Trophoblast cell (in vitro differentiated cells and primary cell): ENCODE measurements at regions not wholly inside any gene's neighbourhood (a gene's known extent, or its start where the extent isn't known, plus 50 kb on each side); places are given as distances from the start of the nearest gene placed in this dataset.

Experiments used
- DNase-seq, 2 donors: peaks; one replicate each; pipeline ENCODE4 v3.0.0-alpha.2; 2016
- H2AFZ ChIP-seq: 2 replicates; pipeline ENCODE4 v1.6.1; 2013; ENCODE audit warnings: low read length, moderate library complexity, mild to moderate bottlenecking; ENCODE audit not compliant: insufficient read depth, poor library complexity
- H2AK5ac ChIP-seq: 2 replicates; pipeline ENCODE4 v1.6.1; 2013; ENCODE audit warnings: mild to moderate bottlenecking, low read length
- H2BK120ac ChIP-seq: 2 replicates; pipeline ENCODE4 v1.6.1; 2013; ENCODE audit warnings: low read length, mild to moderate bottlenecking, moderate library complexity; ENCODE audit not compliant: insufficient read depth, poor library complexity
- H2BK12ac ChIP-seq: 2 replicates; pipeline ENCODE4 v1.6.1; 2013; ENCODE audit warnings: mild to moderate bottlenecking, low read length, moderate library complexity
- H2BK5ac ChIP-seq: 2 replicates; pipeline ENCODE4 v1.6.1; 2013; ENCODE audit warnings: low read length, low read depth, moderate library complexity, mild to moderate bottlenecking; ENCODE audit not compliant: poor library complexity
- H3K14ac ChIP-seq: 2 replicates; pipeline ENCODE4 v1.6.1; 2013; ENCODE audit warnings: mild to moderate bottlenecking, low read length
- H3K18ac ChIP-seq: 2 replicates; pipeline ENCODE4 v1.6.1; 2013; ENCODE audit warnings: mild to moderate bottlenecking, low read length
- H3K23ac ChIP-seq: 2 replicates; pipeline ENCODE4 v1.6.1; 2013; ENCODE audit warnings: low read length
- H3K27ac ChIP-seq: 2 replicates; pipeline ENCODE4 v1.5.1; 2013; ENCODE audit warnings: low read depth, mild to moderate bottlenecking, inconsistent platforms, low read length, moderate library complexity
- H3K27me3 ChIP-seq: 2 replicates; pipeline ENCODE4 v1.6.1; 2013; ENCODE audit warnings: inconsistent platforms, mild to moderate bottlenecking, low read length, moderate library complexity; ENCODE audit not compliant: insufficient read depth
- H3K36me3 ChIP-seq, 2 experiments: 1 replicate in 1 of 2; 2 replicates in 1 of 2; pipeline ENCODE4 v1.6.1; 2013; ENCODE audit warnings: low read length in 2 of 2, mild to moderate bottlenecking in 2 of 2, moderate library complexity in 1 of 2; ENCODE audit not compliant: insufficient read depth in 2 of 2, control insufficient read depth in 1 of 2
- H3K4ac ChIP-seq: 2 replicates; pipeline ENCODE4 v1.6.1; 2013; ENCODE audit warnings: low read depth, mild to moderate bottlenecking, low read length, moderate library complexity
- H3K4me1 ChIP-seq, 2 experiments: 1 replicate in 1 of 2; 2 replicates in 1 of 2; pipeline ENCODE4 v1.6.1; 2013; ENCODE audit warnings: low read length in 2 of 2, mild to moderate bottlenecking in 2 of 2, moderate library complexity in 1 of 2; ENCODE audit not compliant: insufficient read depth in 2 of 2, control insufficient read depth in 1 of 2
- H3K4me2 ChIP-seq: 2 replicates; pipeline ENCODE4 v1.6.1; 2013; ENCODE audit warnings: inconsistent platforms, mild to moderate bottlenecking, low read length, moderate library complexity
- H3K4me3 ChIP-seq: 2 replicates; pipeline ENCODE4 v1.5.1; 2013; ENCODE audit warnings: mild to moderate bottlenecking, low read depth, low read length, inconsistent platforms
- H3K79me1 ChIP-seq: one replicate; pipeline ENCODE4 v1.6.1; 2013; ENCODE audit warnings: low read length
- H3K79me2 ChIP-seq: 2 replicates; pipeline ENCODE4 v1.6.1; 2013; ENCODE audit warnings: low read length, mild to moderate bottlenecking; ENCODE audit not compliant: control insufficient read depth, insufficient read depth, poor library complexity
- H3K9ac ChIP-seq: 2 replicates; pipeline ENCODE4 v1.6.1; 2013; ENCODE audit warnings: mild to moderate bottlenecking, low read length
- H3K9me3 ChIP-seq: 2 replicates; pipeline ENCODE4 v1.6.1; 2013; ENCODE audit warnings: low read depth, mild to moderate bottlenecking, control low read depth, inconsistent platforms, low read length; ENCODE audit not compliant: insufficient read depth
- H4K12ac ChIP-seq: 2 replicates; pipeline ENCODE4 v1.6.1; 2013; ENCODE audit warnings: low read depth, mild to moderate bottlenecking, low read length, moderate library complexity
- H4K8ac ChIP-seq: 2 replicates; pipeline ENCODE4 v1.6.1; 2013; ENCODE audit warnings: low read depth, mild to moderate bottlenecking, low read length, moderate library complexity
- H4K91ac ChIP-seq: one replicate; pipeline ENCODE4 v1.6.1; 2013; ENCODE audit warnings: low read depth, mild to moderate bottlenecking, low read length, moderate library complexity
- WGBS: extraction: QIAGEN DNeasy Blood & Tissue Kit; methylation state at CpG from one replicate; pipeline ENCODE4 v1.1.7; 2013; ENCODE audit warnings: missing lambda C conversion rate; ENCODE audit not compliant: insufficient read length, insufficient coverage; ENCODE audit errors: extremely low coverage; 5-methylcytosine and 5-hydroxymethylcytosine counted together

DNA sequence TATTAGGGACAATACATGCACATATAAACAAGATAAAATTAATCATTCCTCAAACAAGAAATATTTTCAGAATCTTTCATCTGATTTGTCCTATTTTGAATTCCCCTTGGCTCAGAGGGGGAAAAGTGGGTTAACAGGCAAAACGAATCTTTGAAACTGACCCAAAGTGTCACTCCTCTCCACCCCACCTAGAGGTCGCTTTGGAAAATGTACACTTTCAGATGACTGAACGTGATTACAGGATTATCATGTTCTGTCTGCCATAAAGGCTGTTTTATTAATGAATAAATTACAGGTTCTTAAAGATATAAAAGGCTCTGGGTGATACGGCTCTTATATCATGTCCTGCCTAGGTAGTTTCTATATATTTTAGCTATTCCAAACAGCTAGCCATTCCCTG, 1735.0 kb downstream of the LRRC4C start:
- H2BK120ac ChIP-seq = no peak overlapping the region
- no peak overlapping the region for H4K8ac ChIP-seq
- no peak overlapping the region for H3K14ac ChIP-seq
- no peak overlapping the region for H4K12ac ChIP-seq
- H3K36me3 ChIP-seq = no peaks in the 10 kb centered on the region
- no peaks in the 10 kb centered on the region for H3K79me2 ChIP-seq
- H3K23ac ChIP-seq = no peak overlapping the region
- H2AK5ac ChIP-seq = no peak overlapping the region
- no peak overlapping the region for H3K27ac ChIP-seq
- no peak overlapping the region for H3K4ac ChIP-seq
- no peak overlapping the region for H2BK5ac ChIP-seq
- H3K4me1 ChIP-seq = peaks cover 2 to 3% of the 10 kb centered on the region in 2 experiments
- H3K9ac ChIP-seq = no peak overlapping the region
- no peaks in the 10 kb centered on the region for H3K79me1 ChIP-seq
- no CpG with 5 or more reads among the region's 4 CpGs for WGBS
- no peak overlapping the region for H2BK12ac ChIP-seq
- H3K27me3 ChIP-seq = no peaks in the 10 kb centered on the region
- no peak overlapping the region for H3K18ac ChIP-seq
- H4K91ac ChIP-seq = no peak overlapping the region
- H3K4me3 ChIP-seq = no peak overlapping the region
- no peak for DNase-seq
- no peaks in the 10 kb centered on the region for H3K9me3 ChIP-seq
- no peak overlapping the region for H3K4me2 ChIP-seq
- H2AFZ ChIP-seq = no peak overlapping the region

DNA sequence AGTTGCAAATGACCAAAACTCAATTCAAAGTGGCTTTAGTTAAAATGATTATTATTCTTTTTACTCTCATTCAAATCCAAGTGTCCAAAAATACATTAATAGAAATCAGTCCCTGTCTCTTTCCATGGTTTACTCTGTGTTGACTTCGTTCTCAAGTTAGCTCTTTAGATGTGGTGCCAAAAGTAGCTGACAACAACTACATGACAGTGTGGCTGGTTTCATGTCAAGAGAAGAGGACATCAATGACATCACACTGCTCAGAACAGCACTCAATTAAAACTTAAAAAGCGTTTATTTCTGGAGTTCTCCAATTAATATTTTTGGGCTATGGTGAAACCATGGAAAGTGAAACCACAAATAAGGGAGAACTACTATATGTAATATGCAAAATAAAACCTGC, 1746.9 kb downstream of the LRRC4C start:
- Histone ChIP-seq H3K4me2 (no peak overlapping the region), H3K79me2 (no peaks in the 10 kb centered on the region), H2AFZ (no peak overlapping the region), H3K36me3 (no peaks in the 10 kb centered on the region), H3K4ac (no peak overlapping the region), H3K23ac (no peak overlapping the region), H2AK5ac (no peak overlapping the region), H3K4me3 (no peak overlapping the region), H3K18ac (no peak overlapping the region), H3K27me3 (no peaks in the 10 kb centered on the region), H3K27ac (no peak overlapping the region), H3K14ac (no peak overlapping the region), H3K9me3 (no peaks in the 10 kb centered on the region), H3K4me1 (no peaks in the 10 kb centered on the region), H3K9ac (no peak overlapping the region), H2BK12ac (no peak overlapping the region), H2BK120ac (no peak overlapping the region), H3K79me1 (no peaks in the 10 kb centered on the region), H4K8ac (no peak overlapping the region), H2BK5ac (no peak overlapping the region), H4K91ac (no peak overlapping the region), H4K12ac (no peak overlapping the region)
- no CpG with 5 or more reads among the region's 2 CpGs for WGBS
- DNase-seq = no peak

DNA sequence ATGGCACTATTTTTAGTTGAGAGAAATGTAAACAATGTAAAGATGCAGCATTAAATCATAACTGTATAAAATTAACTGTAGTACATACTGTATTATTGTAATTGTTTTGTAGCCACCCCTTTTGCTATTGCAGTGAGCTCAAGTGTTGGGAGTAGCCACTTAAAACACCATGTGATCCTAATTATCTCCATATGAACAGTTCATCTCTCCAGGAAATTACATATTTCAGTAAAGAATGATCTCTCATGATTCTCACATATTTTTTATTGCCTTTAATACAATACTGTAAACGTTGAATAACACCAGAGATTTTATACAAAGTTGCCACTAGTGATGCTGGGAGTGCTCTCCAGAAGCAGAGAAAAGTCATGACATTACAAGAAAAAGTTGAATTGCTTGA, 1768.6 kb downstream of the LRRC4C start:
- H3K27ac ChIP-seq = no peak overlapping the region
- no peak overlapping the region for H3K18ac ChIP-seq
- no peak overlapping the region for H4K8ac ChIP-seq
- DNase-seq = no peak
- H4K91ac ChIP-seq = no peak overlapping the region
- no peak overlapping the region for H3K23ac ChIP-seq
- H2AFZ ChIP-seq = no peak overlapping the region
- no peaks in the 10 kb centered on the region for H3K27me3 ChIP-seq
- no peak overlapping the region for H3K9ac ChIP-seq
- H2AK5ac ChIP-seq = no peak overlapping the region
- H3K4me3 ChIP-seq = no peak overlapping the region
- no peak overlapping the region for H2BK120ac ChIP-seq
- H3K4ac ChIP-seq = no peak overlapping the region
- no peak overlapping the region for H4K12ac ChIP-seq
- no peaks in the 10 kb centered on the region for H3K79me2 ChIP-seq
- no peaks in the 10 kb centered on the region for H3K79me1 ChIP-seq
- no peak overlapping the region for H2BK5ac ChIP-seq
- no peak overlapping the region for H3K14ac ChIP-seq
- no CpG with 5 or more reads among the region's 1 CpG for WGBS
- no peak overlapping the region for H3K4me2 ChIP-seq
- H3K4me1 ChIP-seq = no peaks in the 10 kb centered on the region
- H3K36me3 ChIP-seq = no peaks in the 10 kb centered on the region
- H3K9me3 ChIP-seq = no peaks in the 10 kb centered on the region
- no peak overlapping the region for H2BK12ac ChIP-seq

DNA sequence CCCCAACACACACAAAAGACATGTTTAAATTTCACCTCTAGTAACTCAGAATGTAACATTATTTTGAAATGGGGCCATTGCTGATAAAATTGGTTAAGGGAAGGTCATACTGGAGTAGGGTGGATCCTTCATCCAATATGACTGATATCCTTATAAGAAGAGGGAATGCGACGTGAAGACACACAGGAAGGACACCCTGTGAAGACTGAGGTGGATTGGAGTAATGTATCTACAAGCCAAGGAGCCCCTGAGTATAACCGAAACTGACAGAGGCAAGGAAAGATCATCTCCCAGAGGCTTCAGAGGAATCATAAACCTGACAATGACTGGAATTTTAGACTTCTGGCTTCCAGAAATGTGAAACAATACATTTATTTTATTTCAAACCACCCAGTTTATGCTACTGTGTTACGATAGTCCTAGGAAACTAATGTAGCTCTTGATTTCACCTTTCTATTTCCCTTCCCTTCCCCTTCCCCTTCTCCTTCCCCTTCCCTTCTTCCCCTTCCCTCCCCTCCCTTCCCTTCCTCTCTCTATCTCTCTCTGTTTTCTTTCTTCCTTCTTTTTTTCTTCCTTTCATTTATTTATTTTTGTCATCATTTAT, 1775.4 kb downstream of the LRRC4C start:
- Histone ChIP-seq H3K18ac (no peak overlapping the region), H3K23ac (no peak overlapping the region), H3K36me3 (no peaks in the 10 kb centered on the region), H4K91ac (no peak overlapping the region), H2AK5ac (no peak overlapping the region), H3K79me1 (no peaks in the 10 kb centered on the region), H3K79me2 (no peaks in the 10 kb centered on the region), H4K12ac (no peak overlapping the region), H3K27ac (no peak overlapping the region), H3K4ac (no peak overlapping the region), H2BK5ac (no peak overlapping the region), H3K4me3 (no peak overlapping the region), H3K4me2 (no peak overlapping the region), H3K4me1 (no peaks in the 10 kb centered on the region), H2BK120ac (no peak overlapping the region), H2BK12ac (no peak overlapping the region), H2AFZ (no peak overlapping the region), H3K27me3 (no peaks in the 10 kb centered on the region), H4K8ac (no peak overlapping the region), H3K9ac (no peak overlapping the region), H3K14ac (no peak overlapping the region), H3K9me3 (peaks cover 3% of the 10 kb centered on the region)
- no peak for DNase-seq
- WGBS = no CpG with 5 or more reads among the region's 4 CpGs
